Left ventricle myocardium superior (tissue), 1 donor: ENCODE measurements at regions not wholly inside any gene's neighbourhood (a gene's known extent, or its start where the extent isn't known, plus 50 kb on each side); places are given as distances from the start of the nearest gene placed in this dataset.
"Not testable (repeated sequence)": the region's sequence is repeated elsewhere in the genome, so short reads cannot be mapped to it uniquely, and the experiment has no call there.

ENCODE experiments used
- ATAC-seq: fragments of 200-7000 bp; cut with Tn5 transposase; one replicate; pipeline ENCODE4 v1.9.1; 2020; ENCODE audit warnings: mild to moderate bottlenecking, moderate library complexity
- DNase-seq: peaks from one replicate; pipeline ENCODE4 v3.0.0-alpha.2; 2020
- intact Hi-C: fragments of 100-400 bp; cut with micrococcal nuclease; formaldehyde crosslinking; loops from one replicate; pipeline ENCODE4 v1.11.0; 2022
- donor health status: DM: no; HTN: yes; CAD: no; lungs with severe emphysema.

- intact Hi-C loops, result loop anchor here (10.0 kb wide), 1 partner anchor 722 kb away; no protein-coding TSS in a partner anchor
- ATAC-seq, result no peak
- no peak for DNase-seq
Measured at GRCh38 chr11:31966846-31967245, 124.0 kb upstream of the RCN1 start.

GRCh38 chr11:31964181-31964580 lies 126.7 kb upstream of the RCN1 start:
- ATAC-seq (no peak), DNase-seq (no peak)
- intact Hi-C loops, result loop anchor here (10.0 kb wide), 1 partner anchor 719 kb away; no protein-coding TSS in a partner anchor

- intact Hi-C loops, result loop anchor here (10.0 kb wide), 1 partner anchor 715 kb away; no protein-coding TSS in a partner anchor
- ATAC-seq (no peak), DNase-seq (no peak)
Measured at GRCh38 chr11:31960126-31960525, 130.7 kb upstream of the RCN1 start.

- intact Hi-C loops, result loop anchor here (10.0 kb wide), 1 partner anchor 715 kb away; no protein-coding TSS in a partner anchor
- DNase-seq (no peak), ATAC-seq (no peak)
Measured at GRCh38 chr11:31959716-31960115, 131.2 kb upstream of the RCN1 start.

- peak; percentile 86 for DNase-seq
- intact Hi-C loops, result no loop called here
- ATAC-seq, result peak; percentile 96
Measured at GRCh38 chr11:31958076-31958735, 132.7 kb upstream of the RCN1 start.

- peak; percentile 29 for ATAC-seq
- intact Hi-C loops, result no loop called here
- DNase-seq, result no peak
Measured at GRCh38 chr11:31957674-31958073, 133.2 kb upstream of the RCN1 start.

- intact Hi-C loops, result no loop called here
- ATAC-seq, result no peak
- DNase-seq, result no peak
Measured at GRCh38 chr11:31956310-31956709, 134.6 kb upstream of the RCN1 start.

GRCh38 chr11:31955838-31956237 lies 135.0 kb upstream of the RCN1 start:
- intact Hi-C loops, result no loop called here
- no peak for DNase-seq
- ATAC-seq, result no peak

- ATAC-seq (no peak), DNase-seq (no peak)
- intact Hi-C loops, result no loop called here
Measured at GRCh38 chr11:31953803-31954327, 137.0 kb upstream of the RCN1 start.

- intact Hi-C loops, ATAC-seq, DNase-seq: not testable (repeated sequence)
Measured at GRCh38 chr11:31949733-31950200, 138.6 kb upstream of the PAX6 start.

GRCh38 chr11:31947051-31947450 lies 135.9 kb upstream of the PAX6 start:
- no peak for DNase-seq
- intact Hi-C loops, result no loop called here
- ATAC-seq, result no peak

- ATAC-seq (no peak), DNase-seq (no peak)
- intact Hi-C loops, result no loop called here
Measured at GRCh38 chr11:31943056-31943780, 132.1 kb upstream of the PAX6 start.

GRCh38 chr11:31940371-31941037 lies 129.4 kb upstream of the PAX6 start:
- intact Hi-C loops, result no loop called here
- ATAC-seq (peak; percentile 97), DNase-seq (peak; percentile 77)

GRCh38 chr11:31939004-31939403 lies 127.9 kb upstream of the PAX6 start:
- no peak for DNase-seq
- no peak for ATAC-seq
- intact Hi-C loops, result no loop called here

GRCh38 chr11:31936312-31936711 lies 125.2 kb upstream of the PAX6 start:
- ATAC-seq, result no peak
- intact Hi-C loops, result no loop called here
- no peak for DNase-seq

- DNase-seq, result no peak
- intact Hi-C loops, result no loop called here
- ATAC-seq, result peak; percentile 70
Measured at GRCh38 chr11:31932879-31933278, 121.8 kb upstream of the PAX6 start.

- intact Hi-C loops, result no loop called here
- DNase-seq (no peak), ATAC-seq (no peak)
Measured at GRCh38 chr11:31927982-31928381, 116.9 kb upstream of the PAX6 start.

GRCh38 chr11:31926816-31927528 lies 115.8 kb upstream of the PAX6 start:
- no peak for ATAC-seq
- intact Hi-C loops, result no loop called here
- no peak for DNase-seq

GRCh38 chr11:31926106-31926505 lies 115.0 kb upstream of the PAX6 start:
- ATAC-seq (no peak), DNase-seq (no peak)
- intact Hi-C loops, result no loop called here
